ENCODE measurements at regions not wholly inside any gene's neighbourhood (a gene's known extent, or its start where the extent isn't known, plus 50 kb on each side); places are given as distances from the start of the nearest gene placed in this dataset.
"Not testable (repeated sequence)": the region's sequence is repeated elsewhere in the genome, so short reads cannot be mapped to it uniquely, and the experiment has no call there.

- WGBS (ENCODE audit: low lambda C conversion rate): 75% methylated on average over 4 of the region's 4 CpGs
- CTCF ChIA-PET: not testable (repeated sequence)
These were observed 1764.6 kb upstream of the DEFB115 start for GRCh38 chr20:29492840-29493239.

GRCh38 chr20:29496767-29497166, 1760.7 kb upstream of the DEFB115 start:
- WGBS (ENCODE audit: low lambda C conversion rate): 6% methylated on average over 16 of the region's 27 CpGs

More at GRCh38 chr20:29492840-29493239, 1764.6 kb upstream of the DEFB115 start:
- H3K27me3 ChIP-seq (ENCODE audit: insufficient read depth); H3F3A ChIP-seq (replicated peaks; ENCODE audit: insufficient read depth); POLR2A ChIA-PET; H4K20me1 ChIP-seq (ENCODE audit: insufficient read depth); DNase-seq; H3K9me3 ChIP-seq; H3K9me2 ChIP-seq; H3K27ac ChIP-seq (ENCODE audit: low read depth in 2 of 2, low read length in 1 of 2); H3K4me2 ChIP-seq; H3K4me1 ChIP-seq (ENCODE audit: control insufficient read depth in 1 of 2, insufficient read depth in 2 of 2, low read depth in 1 of 2, low read length in 1 of 2); H3K4me3 ChIP-seq (ENCODE audit: low read depth in 2 of 2, low read length in 1 of 2); H3K9ac ChIP-seq; H2AFZ ChIP-seq (ENCODE audit: low read depth): not testable (repeated sequence)
- peaks cover 4 to 42% of the 10 kb centered on the region in 2 experiments for H3K36me3 ChIP-seq (replicated peaks in 1 of 2; ENCODE audit: control insufficient read depth in 1 of 2, insufficient read depth in 2 of 2, low read length in 1 of 2)
- peaks cover 20% of the 10 kb centered on the region for H3K79me2 ChIP-seq (ENCODE audit: insufficient read depth)
- TF ChIP-seq RFX5 (IDR thresholded peaks at IDR 0.05; ENCODE audit: low read length): peak; percentile 78; the same call in 1 of the 2 replicates

GRCh38 chr20:29497261-29497671, 1760.2 kb upstream of the DEFB115 start:
- Histone ChIP-seq H3K4me3 (ENCODE audit: low read depth in 2 of 2, low read length in 1 of 2) (peak overlapping the region; percentile 75 to 93), H3K27me3 (ENCODE audit: insufficient read depth) (no peaks in the 10 kb centered on the region), H3F3A (replicated peaks; ENCODE audit: insufficient read depth) (peaks cover 2% of the 10 kb centered on the region), H3K9ac (peak overlapping the region; percentile 87), H3K79me2 (ENCODE audit: insufficient read depth) (peaks cover 15% of the 10 kb centered on the region), H3K4me2 (peak overlapping the region; percentile 75), H4K20me1 (ENCODE audit: insufficient read depth) (no peaks in the 10 kb centered on the region), H3K36me3 (replicated peaks in 1 of 2; ENCODE audit: control insufficient read depth in 1 of 2, insufficient read depth in 2 of 2, low read length in 1 of 2) (peaks cover 0 to 11% of the 10 kb centered on the region in 2 experiments), H2AFZ (ENCODE audit: low read depth) (peak overlapping the region; percentile 97; the same call in 1 of the 2 replicates), H3K4me1 (ENCODE audit: control insufficient read depth in 1 of 2, insufficient read depth in 2 of 2, low read depth in 1 of 2, low read length in 1 of 2) (no peaks in the 10 kb centered on the region; a peak in 2 of 4 replicates), H3K9me3 (no peaks in the 10 kb centered on the region), H3K9me2 (no peaks in the 10 kb centered on the region), H3K27ac (ENCODE audit: low read depth in 2 of 2, low read length in 1 of 2) (peak overlapping the region; percentile 51 to 83; a peak in 3 of 4 replicates)
- CTCF ChIA-PET: no interaction called here
- 8% methylated on average over 37 of the region's 39 CpGs for WGBS (ENCODE audit: low lambda C conversion rate)
- POLR2A ChIA-PET: interaction anchor here (0.8 to 1.6 kb wide), 4 partner anchors 49 to 417 kb away, joined by 3 to 7 read pairs (median 4); no protein-coding TSS in a partner anchor
- DNase-seq: peak; percentile 91
- peak; percentile 75 for TF ChIP-seq MXI1 (IDR thresholded peaks at IDR 0.05; ENCODE audit: low read depth, low read length)
- TF ChIP-seq MAX (IDR thresholded peaks at IDR 0.05; ENCODE audit: low read depth): peak; percentile 88
- TF ChIP-seq USF2 (IDR thresholded peaks at IDR 0.05; ENCODE audit: borderline replicate concordance, low read depth, low read length): no peak
- TF ChIP-seq, protein P1, sequence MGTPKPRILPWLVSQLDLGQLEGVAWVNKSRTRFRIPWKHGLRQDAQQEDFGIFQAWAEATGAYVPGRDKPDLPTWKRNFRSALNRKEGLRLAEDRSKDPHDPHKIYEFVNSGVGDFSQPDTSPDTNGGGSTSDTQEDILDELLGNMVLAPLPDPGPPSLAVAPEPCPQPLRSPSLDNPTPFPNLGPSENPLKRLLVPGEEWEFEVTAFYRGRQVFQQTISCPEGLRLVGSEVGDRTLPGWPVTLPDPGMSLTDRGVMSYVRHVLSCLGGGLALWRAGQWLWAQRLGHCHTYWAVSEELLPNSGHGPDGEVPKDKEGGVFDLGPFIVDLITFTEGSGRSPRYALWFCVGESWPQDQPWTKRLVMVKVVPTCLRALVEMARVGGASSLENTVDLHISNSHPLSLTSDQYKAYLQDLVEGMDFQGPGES (IDR thresholded peaks at IDR 0.05; ENCODE audit: low read depth, low read length): no peak
- no peak for TF ChIP-seq MEF2A (IDR thresholded peaks at IDR 0.05; ENCODE audit: borderline replicate concordance, low read depth)
- TF ChIP-seq GABPA (IDR thresholded peaks at IDR 0.05; ENCODE audit: low read depth): peak; percentile 80
- no peak for TF ChIP-seq RFX5 (IDR thresholded peaks at IDR 0.05; ENCODE audit: low read length)
- TF ChIP-seq RXRA (IDR thresholded peaks at IDR 0.05; ENCODE audit: borderline replicate concordance, low read depth): no peak
- no peak for TF ChIP-seq USF1 (IDR thresholded peaks at IDR 0.05; ENCODE audit: borderline replicate concordance, low read depth)
- TF ChIP-seq CTCF (IDR thresholded peaks at IDR 0.05): no peak
- peak; percentile 36; the same call in 1 of the 2 replicates for TF ChIP-seq FOXJ3 (CRISPR knock-in tag; IDR thresholded peaks at IDR 0.05)
- no peak for TF ChIP-seq SMC3 (IDR thresholded peaks at IDR 0.05; ENCODE audit: low read depth, low read length)
- TF ChIP-seq JUND (IDR thresholded peaks at IDR 0.05): no peak

More at GRCh38 chr20:29496767-29497166, 1760.7 kb upstream of the DEFB115 start:
- POLR2A ChIA-PET: interaction anchor here (1.3 to 1.6 kb wide), 2 partner anchors 52 to 417 kb away, joined by 4 to 7 read pairs; no protein-coding TSS in a partner anchor
- Histone ChIP-seq H3K9ac (peak overlapping the region; percentile 87), H3K27ac (ENCODE audit: low read depth in 2 of 2, low read length in 1 of 2) (peak overlapping the region; percentile 51 to 83), H2AFZ (ENCODE audit: low read depth) (peak overlapping the region; percentile 97), H3K79me2 (ENCODE audit: insufficient read depth) (peaks cover 20% of the 10 kb centered on the region), H3K4me3 (ENCODE audit: low read depth in 2 of 2, low read length in 1 of 2) (peak overlapping the region; percentile 75 to 93), H3K36me3 (replicated peaks in 1 of 2; ENCODE audit: control insufficient read depth in 1 of 2, insufficient read depth in 2 of 2, low read length in 1 of 2) (peaks cover 0 to 16% of the 10 kb centered on the region in 2 experiments), H3K4me2 (peak overlapping the region; percentile 75)
- CTCF ChIA-PET; H4K20me1 ChIP-seq (ENCODE audit: insufficient read depth); H3F3A ChIP-seq (replicated peaks; ENCODE audit: insufficient read depth); H3K9me2 ChIP-seq; H3K27me3 ChIP-seq (ENCODE audit: insufficient read depth); H3K4me1 ChIP-seq (ENCODE audit: control insufficient read depth in 1 of 2, insufficient read depth in 2 of 2, low read depth in 1 of 2, low read length in 1 of 2); H3K9me3 ChIP-seq: not testable (repeated sequence)
- DNase-seq: peak; percentile 29
